Uterus (tissue), 3 donors: ENCODE measurements at regions not wholly inside any gene's neighbourhood (a gene's known extent, or its start where the extent isn't known, plus 50 kb on each side); places are given as distances from the start of the nearest gene placed in this dataset.

Experiments
- DNase-seq, 2 donors: peaks; one replicate each; pipeline ENCODE4 v3.0.0-alpha.2; 2019 to 2020
- H3K27ac ChIP-seq, 2 donors: fragments of 200-600 bp; sonication (generic); 1 replicate in 1 of 2; 2 replicates in 1 of 2; pipeline ENCODE4 v1.5.1; 2016 to 2018
- H3K27me3 ChIP-seq, 2 donors: fragments of 200-600 bp; sonication (generic); one replicate each; pipeline ENCODE4 v1.5.1; 2018 to 2019; ENCODE audit warnings: control low read depth in 1 of 2
- H3K36me3 ChIP-seq, 2 donors: fragments of 200-600 bp; sonication (generic); one replicate each; pipeline ENCODE4 v1.5.1; 2019; ENCODE audit warnings: control low read depth in 1 of 2
- H3K4me1 ChIP-seq, 2 donors: fragments of 200-600 bp; sonication (generic); one replicate each; pipeline ENCODE4 v1.5.1; 2018 to 2019; ENCODE audit warnings: control low read depth in 1 of 2
- H3K4me3 ChIP-seq, 2 donors: fragments of 200-600 bp; sonication (generic); 1 replicate in 1 of 2; 2 replicates in 1 of 2; pipeline ENCODE4 v1.5.1; 2018 to 2019; ENCODE audit warnings: mild to moderate bottlenecking in 1 of 2
- H3K9me3 ChIP-seq, 2 donors: fragments of 200-600 bp; sonication (generic); one replicate each; pipeline ENCODE4 v1.5.1; 2019; ENCODE audit warnings: control low read depth in 1 of 2
- POLR2A ChIP-seq, 2 donors: fragments of 450-650 bp; IDR thresholded peaks; one replicate each; pipeline ENCODE4 v1.6.1; 2016; ENCODE audit warnings: antibody characterized with exemption in 2 of 2, mild to moderate bottlenecking in 1 of 2, moderate library complexity in 1 of 2
- intact Hi-C: fragments of 100-400 bp; cut with DNase I; formaldehyde crosslinking; loops from one replicate; pipeline ENCODE4 v1.15.1; 2023; ENCODE audit warnings: low total_unique reads
- TF ChIP-seq, protein P1 (sequence below), 4 experiments: fragments of 200-600 bp in 2 of 4; fragments of 450-650 bp in 2 of 4; sonication (generic) in 2 of 4; IDR thresholded peaks; one replicate each; pipeline ENCODE4 v1.5.1; 2016 to 2019; ENCODE audit warnings: antibody characterized with exemption in 4 of 4, mild to moderate bottlenecking in 2 of 4, moderate library complexity in 1 of 4
- donor health status: DM: yes; HTN: yes; CAD: no.

- no peaks in the 10 kb centered on the region for H3K4me1 ChIP-seq
- intact Hi-C loops: no loop called here
- H3K4me3 ChIP-seq: no peak overlapping the region
- no peak for DNase-seq
- H3K27ac ChIP-seq: no peak overlapping the region
- H3K9me3 ChIP-seq: no peaks in the 10 kb centered on the region
- no peak for TF ChIP-seq POLR2A (IDR thresholded peaks at IDR 0.05)
- TF ChIP-seq, protein P1, sequence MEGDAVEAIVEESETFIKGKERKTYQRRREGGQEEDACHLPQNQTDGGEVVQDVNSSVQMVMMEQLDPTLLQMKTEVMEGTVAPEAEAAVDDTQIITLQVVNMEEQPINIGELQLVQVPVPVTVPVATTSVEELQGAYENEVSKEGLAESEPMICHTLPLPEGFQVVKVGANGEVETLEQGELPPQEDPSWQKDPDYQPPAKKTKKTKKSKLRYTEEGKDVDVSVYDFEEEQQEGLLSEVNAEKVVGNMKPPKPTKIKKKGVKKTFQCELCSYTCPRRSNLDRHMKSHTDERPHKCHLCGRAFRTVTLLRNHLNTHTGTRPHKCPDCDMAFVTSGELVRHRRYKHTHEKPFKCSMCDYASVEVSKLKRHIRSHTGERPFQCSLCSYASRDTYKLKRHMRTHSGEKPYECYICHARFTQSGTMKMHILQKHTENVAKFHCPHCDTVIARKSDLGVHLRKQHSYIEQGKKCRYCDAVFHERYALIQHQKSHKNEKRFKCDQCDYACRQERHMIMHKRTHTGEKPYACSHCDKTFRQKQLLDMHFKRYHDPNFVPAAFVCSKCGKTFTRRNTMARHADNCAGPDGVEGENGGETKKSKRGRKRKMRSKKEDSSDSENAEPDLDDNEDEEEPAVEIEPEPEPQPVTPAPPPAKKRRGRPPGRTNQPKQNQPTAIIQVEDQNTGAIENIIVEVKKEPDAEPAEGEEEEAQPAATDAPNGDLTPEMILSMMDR (IDR thresholded peaks at IDR 0.05): no peak
- no peaks in the 10 kb centered on the region for H3K27me3 ChIP-seq
- H3K36me3 ChIP-seq: no peaks in the 10 kb centered on the region
Observed at GRCh38 chr4:112770114-112770513, 133.2 kb downstream of the LARP7 start.

GRCh38 chr4:112775801-112776200, 138.9 kb downstream of the LARP7 start:
- H3K4me1 ChIP-seq: no peaks in the 10 kb centered on the region
- no peak overlapping the region for H3K27ac ChIP-seq
- no peaks in the 10 kb centered on the region for H3K36me3 ChIP-seq
- H3K27me3 ChIP-seq: no peaks in the 10 kb centered on the region
- DNase-seq: no peak
- intact Hi-C loops: no loop called here
- H3K9me3 ChIP-seq: no peaks in the 10 kb centered on the region
- H3K4me3 ChIP-seq: no peak overlapping the region
- TF ChIP-seq POLR2A (IDR thresholded peaks at IDR 0.05): no peak
- TF ChIP-seq, protein P1 (IDR thresholded peaks at IDR 0.05): no peak

- no peak for DNase-seq
- Histone ChIP-seq H3K4me3 (no peak overlapping the region), H3K36me3 (no peaks in the 10 kb centered on the region), H3K9me3 (no peaks in the 10 kb centered on the region), H3K4me1 (no peaks in the 10 kb centered on the region), H3K27ac (no peak overlapping the region), H3K27me3 (no peaks in the 10 kb centered on the region)
- TF ChIP-seq, protein P1 (IDR thresholded peaks at IDR 0.05): no peak
- no peak for TF ChIP-seq POLR2A (IDR thresholded peaks at IDR 0.05)
- intact Hi-C loops: no loop called here
Observed at GRCh38 chr4:112776535-112776934, 139.6 kb downstream of the LARP7 start.

- Histone ChIP-seq H3K27me3 (no peaks in the 10 kb centered on the region), H3K36me3 (no peaks in the 10 kb centered on the region), H3K4me1 (no peaks in the 10 kb centered on the region), H3K9me3 (no peaks in the 10 kb centered on the region), H3K4me3 (no peak overlapping the region), H3K27ac (no peak overlapping the region)
- DNase-seq: no peak
- intact Hi-C loops: no loop called here
- TF ChIP-seq, protein P1 (IDR thresholded peaks at IDR 0.05): no peak
- TF ChIP-seq POLR2A (IDR thresholded peaks at IDR 0.05): no peak
Observed at GRCh38 chr4:112778520-112778919, 141.6 kb downstream of the LARP7 start.

DNA sequence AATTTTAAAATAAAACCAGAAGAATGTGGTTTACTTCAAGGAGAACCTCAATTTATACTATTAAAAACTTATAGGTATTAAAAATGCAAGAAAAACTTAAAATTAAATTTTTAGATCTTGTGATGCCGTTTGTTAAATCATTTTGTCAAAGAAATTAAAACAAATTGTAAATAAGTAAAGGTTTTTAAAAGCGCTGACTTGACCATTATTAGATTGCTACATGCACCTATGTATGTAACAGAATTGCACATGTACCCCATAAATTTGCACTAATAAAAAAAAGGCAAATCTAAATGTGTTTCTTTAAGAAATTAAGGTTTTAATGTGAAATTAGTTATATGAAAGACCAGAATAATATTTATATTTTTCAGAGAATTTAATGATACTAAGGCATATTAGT, 156.1 kb downstream of the LARP7 start:
- intact Hi-C loops: no loop called here
- Histone ChIP-seq H3K4me3 (no peak overlapping the region), H3K27ac (no peak overlapping the region), H3K4me1 (no peaks in the 10 kb centered on the region), H3K27me3 (no peaks in the 10 kb centered on the region), H3K36me3 (no peaks in the 10 kb centered on the region), H3K9me3 (no peaks in the 10 kb centered on the region)
- DNase-seq: no peak
- TF ChIP-seq, protein P1 (IDR thresholded peaks at IDR 0.05): no peak
- no peak for TF ChIP-seq POLR2A (IDR thresholded peaks at IDR 0.05)
